Fibroblast of upper back skin (primary cell): ENCODE measurements at regions not wholly inside any gene's neighbourhood (a gene's known extent, or its start where the extent isn't known, plus 50 kb on each side); places are given as distances from the start of the nearest gene placed in this dataset.

Experiments used
- DNase-seq: peaks from one replicate; pipeline ENCODE4 v3.0.0-alpha.2; 2013

GRCh38 chr5:74576941-74577456, 63.5 kb downstream of the ENC1 start:
- peak; percentile 75 for DNase-seq

- DNase-seq = peak; percentile 80
Measured at GRCh38 chr5:74575741-74576538, 64.6 kb downstream of the ENC1 start.

GRCh38 chr5:74570250-74570649, 70.3 kb downstream of the ENC1 start:
- no peak for DNase-seq

GRCh38 chr5:74567411-74567995, 73.0 kb downstream of the ENC1 start:
- DNase-seq = no peak

- peak; percentile 87 for DNase-seq
Measured at GRCh38 chr5:74562122-74562521, 78.4 kb downstream of the ENC1 start.

- no peak for DNase-seq
Measured at GRCh38 chr5:74560245-74560644, 80.3 kb downstream of the ENC1 start.

- DNase-seq = no peak
Measured at GRCh38 chr5:74556631-74557595, 83.6 kb downstream of the ENC1 start.

- DNase-seq = no peak
Measured at GRCh38 chr5:74556006-74556405, 84.5 kb downstream of the ENC1 start.

- no peak for DNase-seq
Measured at GRCh38 chr5:74552101-74552500, 88.4 kb downstream of the ENC1 start.

- DNase-seq = no peak
Measured at GRCh38 chr5:74550927-74551326, 89.6 kb downstream of the ENC1 start.

- DNase-seq = no peak
Measured at GRCh38 chr5:74549384-74549783, 91.1 kb downstream of the ENC1 start.

GRCh38 chr5:74546796-74547195, 93.7 kb downstream of the ENC1 start:
- peak; percentile 37 for DNase-seq

GRCh38 chr5:74544811-74545210, 95.7 kb downstream of the ENC1 start:
- DNase-seq = no peak

GRCh38 chr5:74543162-74543995, 97.1 kb downstream of the ENC1 start:
- DNase-seq = peak; percentile 95

- DNase-seq = peak; percentile 38
Measured at GRCh38 chr5:74542482-74542881, 98.0 kb downstream of the ENC1 start.

- DNase-seq = peak; percentile 77
Measured at GRCh38 chr5:74541381-74541781, 99.1 kb downstream of the ENC1 start.

GRCh38 chr5:74540622-74541021, 99.9 kb downstream of the ENC1 start:
- DNase-seq = no peak

- no peak for DNase-seq
Measured at GRCh38 chr5:74539986-74540385, 100.5 kb downstream of the ENC1 start.

GRCh38 chr5:74538206-74538661, 102.3 kb downstream of the ENC1 start:
- DNase-seq = peak; percentile 82

- DNase-seq = no peak
Measured at GRCh38 chr5:74536658-74537057, 103.9 kb downstream of the ENC1 start.

- no peak for DNase-seq
Measured at GRCh38 chr5:74535926-74536325, 104.6 kb downstream of the ENC1 start.
